OCI-LY7 (cell line): ENCODE measurements at regions not wholly inside any gene's neighbourhood (a gene's known extent, or its start where the extent isn't known, plus 50 kb on each side); places are given as distances from the start of the nearest gene placed in this dataset.

Experiments
- CTCF ChIP-seq: fragments of 200-600 bp; sonication (generic); conservative IDR thresholded peaks from 2 replicates; pipeline ENCODE4 v1.5.1; 2014; ENCODE audit warnings: mild to moderate bottlenecking, antibody characterized with exemption, low read length, moderate library complexity, mixed read lengths
- EZH2phosphoT487 ChIP-seq: fragments of 200-600 bp; sonication (generic); IDR thresholded peaks from 2 replicates; pipeline ENCODE4 v1.6.1; 2018; ENCODE audit warnings: low read depth, borderline replicate concordance, mild to moderate bottlenecking, mixed run types, antibody characterized with exemption, low read length, moderate library complexity, mixed read lengths

- no peak for TF ChIP-seq CTCF
- TF ChIP-seq EZH2phosphoT487: no peak
These were observed 390.1 kb downstream of the RND3 start for GRCh38 chr2:150097402-150097801.
